Lung microvascular endothelial cell (primary cell): ENCODE measurements at regions not wholly inside any gene's neighbourhood (a gene's known extent, or its start where the extent isn't known, plus 50 kb on each side); places are given as distances from the start of the nearest gene placed in this dataset.
A peak's percentile ranks its signal among the peaks of the same experiment; 100 is the strongest.

ENCODE experiments used
- DNase-seq, 2 donors: peaks; one replicate each; pipeline versions ENCODE4 v3.0.0 to v3.0.0-alpha.2; 2010; ENCODE audit warnings: low read depth in 2 of 2

DNA sequence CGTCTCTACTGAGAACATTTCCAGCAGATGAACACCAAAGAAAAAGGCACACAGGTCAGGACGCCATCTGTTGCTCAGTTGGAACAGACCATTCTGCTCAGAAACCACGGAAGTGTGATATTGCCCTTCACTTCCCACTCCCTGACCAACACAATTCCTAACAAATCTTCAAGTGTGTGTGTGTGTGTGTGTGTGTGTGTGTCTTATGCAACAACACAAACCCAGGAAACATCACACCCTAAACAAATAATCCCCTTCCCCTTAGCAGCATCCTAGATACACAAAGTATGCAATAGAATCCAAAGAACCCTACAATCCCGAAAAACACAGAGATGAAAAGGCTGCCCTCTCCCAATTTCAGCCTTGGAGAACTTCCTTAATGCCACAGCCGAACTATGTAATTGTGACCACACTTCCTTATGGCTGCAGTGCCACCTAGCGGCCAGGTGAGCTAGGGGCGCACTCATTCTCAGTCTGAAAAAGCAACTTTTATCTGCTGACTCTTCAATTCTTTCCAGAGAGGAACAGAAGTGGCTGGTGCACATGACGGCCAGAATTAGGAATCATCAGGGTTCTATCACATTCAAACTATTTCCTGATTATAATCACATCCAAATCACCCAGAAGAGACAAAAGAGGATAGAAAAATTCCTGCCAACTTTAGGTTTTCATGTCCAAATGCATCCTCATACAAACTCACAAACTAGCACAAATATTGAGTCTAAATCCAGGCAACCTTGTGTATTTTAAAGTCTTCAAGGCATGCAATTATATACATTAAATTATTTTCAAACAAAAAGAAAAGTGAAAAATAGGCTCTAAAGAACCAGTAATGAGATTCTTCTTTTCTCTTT is 164.9 kb downstream of the DHX15 start:
- peak; percentile 60 to 67 for DNase-seq

DNA sequence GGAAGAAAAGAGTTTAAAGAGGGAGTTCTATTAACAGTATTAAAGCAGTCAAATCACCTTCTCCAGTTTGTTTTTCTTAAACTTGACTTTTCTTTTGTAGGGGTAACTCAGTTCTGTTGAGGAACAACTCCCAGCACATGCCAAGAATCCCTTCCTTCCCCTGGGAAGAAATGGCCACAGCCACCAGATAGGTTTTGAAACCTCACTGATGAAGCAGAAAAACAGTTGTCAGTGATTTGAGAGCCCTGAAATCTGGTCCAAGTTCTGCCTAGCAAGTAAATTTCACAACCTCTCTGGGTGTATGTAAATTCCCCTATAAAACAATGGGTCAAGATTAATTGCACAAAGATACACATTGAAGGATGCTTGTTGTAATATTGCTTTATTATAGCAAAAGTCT is 167.1 kb downstream of the DHX15 start:
- no peak for DNase-seq

GRCh38 chr4:24416293-24416692 is 168.1 kb downstream of the DHX15 start:
- no peak for DNase-seq

DNA sequence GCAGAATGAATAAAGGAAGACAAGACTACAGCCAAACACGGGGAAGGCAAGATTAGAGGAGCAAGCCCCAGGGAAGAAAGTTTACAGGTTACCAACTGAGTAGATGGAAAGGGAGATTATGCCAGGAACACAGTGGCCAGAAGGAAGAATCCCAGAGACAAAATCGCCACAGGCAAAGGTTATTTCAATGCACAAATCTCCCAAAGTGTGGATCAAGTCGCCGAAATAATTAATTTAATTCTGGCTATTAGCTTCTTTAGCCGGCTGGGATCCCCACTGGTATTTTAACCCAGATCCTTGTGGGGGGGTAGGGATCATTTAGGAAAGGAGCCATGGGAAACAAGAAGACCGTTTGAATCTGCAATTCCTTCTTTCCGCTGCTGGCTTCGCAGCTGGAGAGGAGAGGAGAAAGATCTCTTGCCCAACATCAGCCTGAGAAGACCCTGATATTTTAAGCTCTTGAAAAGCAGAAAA is 171.0 kb downstream of the DHX15 start:
- no peak for DNase-seq

GRCh38 chr4:24411806-24412205 is 172.5 kb downstream of the DHX15 start:
- no peak for DNase-seq

DNA sequence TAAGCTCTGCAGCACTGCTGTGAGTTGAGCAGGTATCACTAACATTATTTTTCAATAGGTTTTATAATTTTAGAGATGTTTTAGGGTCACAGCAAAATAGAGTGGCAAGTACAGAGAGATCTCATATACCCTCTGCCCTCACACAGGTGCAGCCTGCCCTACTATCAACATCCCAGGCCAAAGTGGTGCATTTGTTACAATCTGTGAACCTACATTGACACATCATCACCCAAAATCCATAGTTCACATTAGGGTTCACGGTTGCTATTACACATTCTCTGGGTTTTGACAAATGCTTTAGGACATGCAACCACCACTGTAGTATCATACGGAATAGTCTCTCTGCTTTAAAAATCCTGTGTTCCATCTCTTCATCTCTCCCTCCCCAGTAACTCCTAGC is 173.1 kb downstream of the DHX15 start:
- DNase-seq: no peak

DNA sequence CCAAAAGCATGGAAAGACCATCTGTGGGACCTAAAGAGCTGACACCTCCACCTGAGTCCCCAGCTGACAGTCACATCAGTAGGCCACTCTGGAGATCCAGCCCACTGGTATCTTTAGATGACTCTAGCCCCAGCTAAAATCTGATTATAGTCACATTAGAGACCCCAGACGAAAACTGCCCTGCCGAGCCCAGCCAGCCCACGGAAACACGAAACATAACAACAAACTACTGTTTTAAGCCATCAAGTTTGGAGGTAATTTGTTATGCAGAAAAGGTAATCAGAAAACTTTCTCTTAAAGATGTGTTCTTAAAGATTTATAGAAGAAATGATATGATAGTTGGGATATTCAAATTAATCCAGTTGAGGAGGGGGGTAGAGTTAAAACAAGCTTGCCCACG is 175.7 kb downstream of the DHX15 start:
- DNase-seq: no peak

GRCh38 chr4:24405926-24406325 is 178.4 kb downstream of the DHX15 start:
- no peak for DNase-seq

GRCh38 chr4:24405341-24405740 is 179.0 kb downstream of the DHX15 start:
- DNase-seq: no peak

- no peak for DNase-seq
Observed at GRCh38 chr4:24404281-24404680, 180.1 kb downstream of the DHX15 start.

DNA sequence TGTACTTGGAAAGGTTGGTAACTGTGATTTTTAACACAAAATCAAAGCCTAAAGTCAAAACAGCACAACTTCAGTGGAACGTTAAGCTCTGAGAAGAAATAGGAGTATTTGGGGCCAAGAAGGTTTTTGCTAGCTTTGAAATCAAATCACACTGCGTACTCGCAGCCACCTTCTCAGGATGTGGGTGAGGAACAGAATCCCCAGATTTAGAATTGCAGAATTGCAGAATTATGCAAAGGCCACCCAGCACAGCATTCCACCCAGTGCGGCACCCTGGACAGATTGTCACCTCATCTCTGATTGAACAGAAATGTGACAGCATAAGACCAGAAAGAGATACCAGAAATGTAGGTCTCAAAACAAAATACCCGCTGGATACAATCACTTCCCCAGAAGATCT is 181.1 kb downstream of the DHX15 start:
- DNase-seq: no peak

DNA sequence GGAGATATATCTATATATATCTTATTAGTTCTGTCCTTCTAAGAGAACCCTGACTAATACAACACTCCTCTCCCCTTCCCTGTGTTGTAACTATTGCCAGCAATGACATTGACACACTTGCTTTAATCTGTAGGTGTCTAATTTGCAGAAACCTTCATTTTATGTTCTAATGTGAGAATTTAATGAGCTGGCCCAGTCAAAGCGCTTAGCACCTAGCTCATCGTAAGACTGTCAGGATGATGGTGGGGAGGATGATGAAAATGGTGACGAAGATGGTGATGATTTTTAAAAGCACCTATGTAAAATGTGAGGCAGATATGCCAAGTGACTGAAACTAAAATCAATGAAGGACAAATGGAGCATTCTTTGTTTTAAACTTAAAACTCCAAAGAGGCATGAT is 183.8 kb downstream of the DHX15 start:
- DNase-seq: no peak

DNA sequence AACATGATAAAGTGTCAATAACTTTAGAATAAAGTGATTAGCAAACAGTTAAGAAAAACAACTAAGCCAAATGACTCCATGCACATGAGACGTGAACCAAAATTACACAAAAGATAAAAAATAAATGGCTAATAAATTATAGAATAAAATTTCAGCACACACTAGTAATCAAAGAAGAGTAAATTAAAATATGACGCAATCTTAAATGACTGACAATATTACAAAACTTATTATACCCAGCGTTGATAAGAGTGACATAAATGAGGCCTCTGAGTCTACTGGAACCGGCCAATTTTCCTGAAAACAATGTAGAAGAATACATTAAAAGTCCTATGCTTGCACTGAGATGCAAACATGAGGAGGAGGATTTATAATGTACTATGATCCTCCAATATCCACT is 187.4 kb downstream of the DHX15 start:
- no peak for DNase-seq

DNA sequence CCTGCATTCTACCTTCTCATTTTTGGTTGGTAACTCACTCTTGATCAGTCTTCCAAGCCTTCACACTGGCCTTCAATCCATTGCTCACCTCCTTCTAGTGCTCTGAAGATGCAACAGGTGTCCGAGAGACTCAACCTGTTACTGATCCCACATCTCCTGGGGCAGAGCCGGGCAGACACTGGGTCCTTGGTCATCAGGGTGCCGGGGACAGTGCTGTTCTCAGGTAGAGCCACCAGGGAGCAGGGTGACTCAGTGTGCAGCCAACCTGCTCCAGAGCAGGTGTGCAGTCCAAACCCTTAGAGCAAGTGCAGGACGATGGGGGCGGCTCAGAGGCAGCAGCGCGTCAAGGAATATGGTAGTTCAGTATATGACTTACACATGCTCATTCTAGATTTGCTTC is 188.4 kb downstream of the DHX15 start:
- no peak for DNase-seq

- DNase-seq: no peak
Observed at GRCh38 chr4:24394041-24394440, 190.3 kb downstream of the DHX15 start.

DNA sequence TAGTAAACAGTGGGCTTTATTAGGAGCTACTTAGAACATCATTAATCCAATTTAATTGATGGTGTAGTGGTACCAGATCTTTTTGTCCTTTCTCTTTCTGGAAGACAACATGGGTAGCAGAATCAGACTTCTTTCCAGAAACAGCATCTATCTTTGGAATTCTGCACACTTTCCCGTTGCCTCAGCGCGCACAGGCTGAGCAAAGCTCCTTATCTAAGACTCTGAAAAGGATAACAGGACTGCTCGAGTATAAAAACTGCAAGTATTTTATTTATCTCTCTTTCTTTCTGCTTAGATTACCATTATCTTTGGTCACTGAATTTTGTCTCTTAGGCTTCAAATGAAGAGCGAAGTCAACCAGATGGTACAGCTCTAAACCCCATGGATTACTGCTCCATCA is 191.7 kb downstream of the DHX15 start:
- no peak for DNase-seq

- peak in 1 of 2 donors; percentile 7 for DNase-seq
Observed at GRCh38 chr4:24382381-24382780, 202.0 kb downstream of the DHX15 start.

- no peak for DNase-seq
Observed at GRCh38 chr4:24380957-24381665, 203.2 kb downstream of the DHX15 start.

DNA sequence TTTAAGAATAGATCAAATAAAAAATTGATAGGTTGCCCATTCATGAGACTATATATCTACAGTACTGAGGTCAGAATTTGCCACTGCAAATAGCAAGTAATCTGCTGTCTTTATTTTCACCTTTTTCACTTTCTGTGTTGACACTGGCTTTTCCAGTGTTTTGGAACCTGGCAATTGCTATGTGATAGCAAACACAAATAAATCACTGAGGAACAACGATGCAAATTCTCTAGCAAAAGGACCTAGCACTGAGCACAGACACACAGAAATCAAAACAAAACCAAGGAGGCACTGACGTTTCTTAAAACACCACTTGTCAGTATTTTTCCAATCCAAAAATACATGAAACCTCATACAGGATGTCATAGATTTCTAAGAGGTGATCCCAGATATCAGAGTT is 210.7 kb downstream of the DHX15 start:
- no peak for DNase-seq

DNA sequence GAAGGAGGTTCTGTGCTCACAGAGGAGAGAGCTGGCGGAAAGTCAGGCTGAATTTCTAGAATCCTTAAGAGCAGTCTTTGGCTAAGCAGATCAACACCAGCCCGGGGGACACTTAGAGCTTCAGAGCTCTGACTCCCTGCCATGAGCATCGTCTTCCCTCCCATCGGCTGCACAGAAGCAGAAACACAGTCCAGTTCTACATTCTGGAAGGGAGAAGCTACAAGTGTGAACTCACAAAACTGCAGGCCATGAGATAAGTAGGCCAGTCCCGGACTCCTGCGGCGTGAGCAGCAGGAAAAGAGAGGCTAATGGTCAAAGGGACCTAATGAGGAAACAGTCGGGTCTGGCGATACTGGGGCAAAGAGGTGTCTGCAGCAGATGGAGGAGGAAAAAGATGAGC is 211.5 kb downstream of the DHX15 start:
- DNase-seq: no peak

- no peak for DNase-seq
Observed at GRCh38 chr4:24372341-24372740, 212.0 kb downstream of the DHX15 start.

DNA sequence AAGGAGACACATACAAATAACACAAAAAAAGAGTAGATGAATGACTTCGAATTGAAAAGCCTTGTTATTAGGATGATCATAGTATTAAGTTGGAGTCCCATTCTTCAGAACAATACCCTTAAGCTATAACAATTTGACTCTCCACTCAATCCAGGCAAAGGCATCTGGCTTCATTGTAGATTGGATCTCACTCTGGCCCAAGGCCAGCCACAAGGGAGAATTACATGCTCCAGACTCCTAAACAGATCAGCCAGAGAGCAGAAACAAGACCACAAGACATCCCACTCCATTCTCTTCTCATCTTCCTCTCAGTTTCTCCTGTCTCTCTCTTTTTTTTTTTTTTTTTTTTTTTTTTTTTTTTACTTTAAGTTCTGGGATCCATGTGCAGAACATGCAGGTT is 213.9 kb downstream of the DHX15 start:
- DNase-seq: no peak

DNA sequence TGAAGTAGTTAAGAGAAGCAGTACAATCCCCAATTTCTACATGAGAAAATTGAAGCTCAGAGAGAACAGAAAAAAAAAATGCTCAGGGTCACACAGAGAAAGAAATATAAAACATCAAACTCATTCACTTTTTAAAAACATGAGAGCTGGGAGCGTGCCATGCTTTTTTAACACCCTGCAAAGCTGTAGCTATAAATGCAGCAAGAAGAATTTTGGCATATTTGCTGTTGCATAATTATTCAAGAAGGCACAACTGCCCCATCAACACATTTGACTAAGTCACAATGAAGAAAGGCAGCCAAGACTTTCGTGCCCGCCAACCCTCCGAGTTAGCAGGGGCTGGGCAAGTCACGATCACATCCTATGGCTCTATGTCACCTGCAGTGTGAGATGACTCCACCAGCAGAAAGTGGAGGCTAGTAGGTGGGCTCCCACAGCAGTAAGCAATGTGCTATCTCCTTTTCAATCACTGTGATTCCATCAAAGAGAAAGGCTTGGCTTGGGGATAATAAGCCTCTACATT is 214.8 kb downstream of the DHX15 start:
- DNase-seq: no peak
